ENCODE measurements at regions not wholly inside any gene's neighbourhood (a gene's known extent, or its start where the extent isn't known, plus 50 kb on each side); places are given as distances from the start of the nearest gene placed in this dataset.

DNA sequence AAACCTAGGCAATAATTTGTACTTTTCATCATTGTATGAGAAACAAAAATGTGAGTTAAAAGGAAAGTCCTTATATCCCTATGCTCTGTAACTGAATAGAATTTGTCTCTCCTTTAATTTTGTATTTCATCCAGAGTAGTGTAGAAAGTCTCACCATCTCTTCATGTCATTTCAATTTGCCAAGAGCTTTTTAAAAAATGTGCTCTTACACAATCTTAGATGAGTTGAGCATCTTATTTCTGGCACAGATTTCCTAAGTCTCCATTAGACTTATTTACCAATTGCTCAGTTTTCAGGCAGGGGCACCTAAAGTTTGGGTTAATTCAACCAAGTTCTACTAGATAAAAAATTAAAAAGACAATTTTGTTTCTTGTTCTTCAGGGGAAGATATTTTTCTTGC lies 201.5 kb upstream of the RBMS3 start:
- Mint-ChIP-seq H3K27ac (ENCODE audit: unreplicated experiment) (no peak overlapping the region), H3K4me3 (ENCODE audit: unreplicated experiment) (no peak overlapping the region), H3K36me3 (ENCODE audit: low read depth) (no peaks in the 10 kb centered on the region), H3K27me3 (ENCODE audit: low read depth) (no peaks in the 10 kb centered on the region), H3K4me1 (ENCODE audit: low read depth) (peaks cover 8% of the 10 kb centered on the region), H3K9me3 (ENCODE audit: low read depth) (no peaks in the 10 kb centered on the region)
- no peak for DNase-seq (ENCODE audit: low spot score)
- no peak for TF ChIP-seq CTCF (IDR thresholded peaks at IDR 0.05)

GRCh38 chr3:29080967-29081366 lies 199.9 kb upstream of the RBMS3 start:
- no peaks in the 10 kb centered on the region for H3K27me3 Mint-ChIP-seq (ENCODE audit: low read depth)
- no peak overlapping the region for H3K27ac Mint-ChIP-seq (ENCODE audit: unreplicated experiment)
- peaks cover 8% of the 10 kb centered on the region for H3K4me1 Mint-ChIP-seq (ENCODE audit: low read depth)
- no peaks in the 10 kb centered on the region for H3K36me3 Mint-ChIP-seq (ENCODE audit: low read depth)
- no peak for DNase-seq (ENCODE audit: low spot score)
- H3K4me3 Mint-ChIP-seq (ENCODE audit: unreplicated experiment): no peak overlapping the region
- H3K9me3 Mint-ChIP-seq (ENCODE audit: low read depth): peaks cover 7% of the 10 kb centered on the region
- no peak for TF ChIP-seq CTCF (IDR thresholded peaks at IDR 0.05)

GRCh38 chr3:29083081-29083480 lies 197.8 kb upstream of the RBMS3 start:
- H3K27ac Mint-ChIP-seq (ENCODE audit: unreplicated experiment): no peak overlapping the region
- H3K36me3 Mint-ChIP-seq (ENCODE audit: low read depth): no peaks in the 10 kb centered on the region
- no peak for TF ChIP-seq CTCF (IDR thresholded peaks at IDR 0.05)
- DNase-seq (ENCODE audit: low spot score): no peak
- no peak overlapping the region for H3K4me3 Mint-ChIP-seq (ENCODE audit: unreplicated experiment)
- H3K27me3 Mint-ChIP-seq (ENCODE audit: low read depth): no peaks in the 10 kb centered on the region
- H3K4me1 Mint-ChIP-seq (ENCODE audit: low read depth): peaks cover 8% of the 10 kb centered on the region
- peaks cover 7% of the 10 kb centered on the region for H3K9me3 Mint-ChIP-seq (ENCODE audit: low read depth)

DNA sequence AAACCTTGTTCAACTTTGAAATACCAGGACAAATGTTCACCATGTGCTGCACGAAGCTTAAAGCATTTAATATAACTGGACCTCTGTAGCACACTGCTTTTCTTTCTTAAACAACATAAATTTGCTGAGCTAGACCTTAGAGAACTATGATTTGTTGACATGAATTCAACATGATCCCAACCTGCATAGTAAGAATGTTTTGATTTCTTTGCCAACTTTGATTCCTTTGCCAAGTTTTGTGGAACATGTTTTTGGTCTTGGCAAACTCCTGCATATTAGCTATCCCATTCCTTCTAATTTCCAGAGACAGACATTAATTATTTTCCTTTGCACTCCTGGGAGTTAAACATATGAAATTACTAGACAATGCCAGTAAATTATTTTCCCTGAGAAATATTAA lies 197.2 kb upstream of the RBMS3 start:
- Mint-ChIP-seq H3K27me3 (ENCODE audit: low read depth) (no peaks in the 10 kb centered on the region), H3K36me3 (ENCODE audit: low read depth) (no peaks in the 10 kb centered on the region), H3K9me3 (ENCODE audit: low read depth) (peaks cover 7% of the 10 kb centered on the region), H3K4me1 (ENCODE audit: low read depth) (peaks cover 8% of the 10 kb centered on the region), H3K4me3 (ENCODE audit: unreplicated experiment) (no peak overlapping the region), H3K27ac (ENCODE audit: unreplicated experiment) (no peak overlapping the region)
- DNase-seq (ENCODE audit: low spot score): no peak
- no peak for TF ChIP-seq CTCF (IDR thresholded peaks at IDR 0.05)

DNA sequence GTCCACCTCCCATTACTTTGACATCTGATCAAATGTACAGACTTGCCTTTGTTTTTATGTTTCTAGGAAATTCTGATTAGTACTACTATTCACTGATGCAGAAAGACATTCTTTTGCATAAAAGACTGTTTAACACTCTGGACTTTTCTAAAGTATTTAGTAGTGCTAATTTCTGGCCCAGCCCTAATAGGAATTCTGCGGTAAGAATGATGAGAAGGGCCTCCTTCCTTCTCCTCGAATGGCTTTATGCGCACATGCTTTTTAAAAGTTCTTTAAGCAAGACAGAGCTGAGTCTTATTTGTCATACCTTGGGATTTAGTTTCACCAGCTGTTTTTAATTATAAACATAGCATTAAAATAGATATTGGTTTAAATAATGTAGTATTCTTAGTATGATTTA lies 192.3 kb upstream of the RBMS3 start:
- no peak for TF ChIP-seq CTCF (IDR thresholded peaks at IDR 0.05)
- H3K4me1 Mint-ChIP-seq (ENCODE audit: low read depth): peaks cover 5% of the 10 kb centered on the region
- H3K9me3 Mint-ChIP-seq (ENCODE audit: low read depth): peaks cover 20% of the 10 kb centered on the region
- no peak for DNase-seq (ENCODE audit: low spot score)
- no peaks in the 10 kb centered on the region for H3K27me3 Mint-ChIP-seq (ENCODE audit: low read depth)
- peaks cover 7% of the 10 kb centered on the region for H3K36me3 Mint-ChIP-seq (ENCODE audit: low read depth)
- no peak overlapping the region for H3K27ac Mint-ChIP-seq (ENCODE audit: unreplicated experiment)
- no peak overlapping the region for H3K4me3 Mint-ChIP-seq (ENCODE audit: unreplicated experiment)

Measured in chondrocyte (in vitro differentiated cells).